GF-D8 (cell line): ENCODE measurements at regions not wholly inside any gene's neighbourhood (a gene's known extent, or its start where the extent isn't known, plus 50 kb on each side); places are given as distances from the start of the nearest gene placed in this dataset.

Experiments used
- DNase-seq: peaks from one replicate; lab custom pipeline; 2025; lab: John Stamatoyannopoulos, UW

DNA sequence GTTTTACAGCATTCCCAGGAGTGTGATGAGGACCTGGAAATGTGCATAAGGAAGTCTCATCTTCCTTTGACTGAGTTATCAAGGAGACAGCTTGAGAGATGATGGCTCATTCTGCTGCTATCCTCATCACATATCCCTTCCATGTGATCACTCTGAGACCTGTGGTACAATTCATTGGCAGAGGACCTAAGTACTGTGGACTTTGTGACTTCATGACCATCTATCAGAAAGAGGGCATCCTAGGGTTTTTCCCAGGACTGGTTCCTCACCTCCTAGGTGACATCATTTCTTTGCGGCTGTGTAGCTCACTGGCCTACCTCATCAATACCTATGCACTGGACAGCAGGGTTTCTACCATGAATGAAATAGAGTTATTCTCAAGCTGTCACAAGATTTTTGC lies 172.1 kb upstream of the PLEKHG7 start:
- DNase-seq, result no peak

DNA sequence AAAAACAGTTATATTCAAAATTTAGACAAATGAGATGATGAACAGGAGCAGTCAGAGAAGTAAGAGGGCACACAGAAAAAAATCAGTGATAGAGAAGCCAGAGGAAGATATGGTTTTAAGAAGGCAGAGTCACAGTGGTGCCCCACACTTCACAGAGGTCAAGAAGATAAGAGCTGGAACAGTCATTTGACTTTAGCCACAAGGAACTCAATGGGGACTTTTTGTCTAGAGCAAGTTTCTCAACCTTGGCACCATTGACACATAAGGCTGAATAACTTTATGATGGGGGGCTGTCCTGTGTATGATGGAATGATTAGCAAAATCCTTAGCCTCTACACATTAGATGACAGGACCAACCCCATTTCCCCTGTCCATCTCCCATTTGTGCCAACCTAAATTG lies 172.8 kb upstream of the PLEKHG7 start:
- no peak for DNase-seq

DNA sequence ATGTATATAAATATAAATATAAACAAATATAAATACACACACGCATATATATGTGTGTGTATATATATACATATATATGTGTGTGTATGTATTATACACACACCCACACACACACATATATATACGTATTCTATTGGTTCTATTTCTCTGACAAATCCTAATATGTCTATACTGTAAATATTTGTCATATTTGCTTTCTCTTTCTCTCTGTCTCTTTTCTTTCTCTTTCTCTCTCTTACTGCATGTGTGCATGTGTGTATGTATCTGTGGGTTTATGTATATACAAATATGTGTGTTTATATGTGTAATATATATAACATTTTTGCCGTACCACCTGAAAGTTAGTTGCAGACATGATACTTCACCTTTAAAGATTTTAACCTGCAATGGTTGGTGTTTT lies 174.2 kb upstream of the PLEKHG7 start:
- DNase-seq, result no peak

DNA sequence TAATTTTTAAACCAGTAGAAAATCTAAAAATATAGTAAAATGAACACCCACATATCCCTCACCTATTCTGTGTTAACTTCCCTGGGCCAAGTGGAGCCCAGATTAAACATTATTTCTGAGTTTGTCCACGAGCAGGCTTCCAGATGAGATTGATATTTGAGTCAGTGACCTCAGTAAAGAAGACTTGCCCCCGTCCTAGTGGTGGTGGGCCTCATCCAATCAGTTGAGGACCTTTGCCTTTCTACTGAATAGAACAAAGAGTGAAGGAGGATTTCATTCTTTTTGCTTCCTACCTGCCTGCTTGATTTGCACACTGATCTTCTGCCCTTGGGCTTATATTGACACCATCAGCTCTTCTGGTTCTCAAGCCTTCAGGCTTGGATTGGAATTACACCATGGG lies 174.7 kb upstream of the PLEKHG7 start:
- no peak for DNase-seq

DNA sequence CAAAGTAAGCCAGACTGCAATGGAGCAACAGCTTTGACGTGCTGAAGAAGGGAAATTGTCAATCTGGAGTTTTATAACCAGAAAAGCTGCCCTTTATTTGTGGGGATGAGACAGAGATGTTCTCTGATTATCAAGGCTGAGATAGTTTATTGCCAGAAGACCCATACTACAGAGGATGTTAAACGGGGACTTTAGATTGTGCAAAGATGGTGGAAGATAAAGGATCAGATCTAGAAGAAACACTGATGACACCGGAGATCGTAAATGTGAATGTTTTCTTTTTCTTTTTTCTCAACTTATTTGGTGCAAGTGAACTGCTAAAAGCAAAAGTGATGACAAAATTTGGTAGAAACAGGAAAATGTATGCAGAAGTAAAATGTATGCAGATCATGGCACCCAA lies 178.3 kb upstream of the PLEKHG7 start:
- DNase-seq, result no peak

DNA sequence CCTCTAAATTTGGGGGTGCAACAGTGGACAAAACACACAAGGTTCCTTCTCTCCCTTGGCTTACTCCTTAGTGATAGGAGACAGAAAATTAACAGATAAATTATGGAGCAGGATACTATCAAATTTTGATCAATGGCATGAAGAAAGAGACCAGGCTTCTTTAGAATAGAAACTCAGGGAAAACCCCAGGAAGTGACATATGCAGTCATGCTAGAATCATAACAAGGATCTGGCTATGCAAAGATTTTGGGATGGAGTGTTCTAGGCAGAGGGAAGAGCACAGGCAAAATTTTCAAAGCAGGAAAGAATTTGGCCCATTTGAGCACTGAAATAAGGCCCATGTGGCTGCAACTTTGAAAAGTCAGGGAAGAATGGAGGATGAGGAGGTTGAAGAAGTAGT lies 182.3 kb upstream of the PLEKHG7 start:
- no peak for DNase-seq

DNA sequence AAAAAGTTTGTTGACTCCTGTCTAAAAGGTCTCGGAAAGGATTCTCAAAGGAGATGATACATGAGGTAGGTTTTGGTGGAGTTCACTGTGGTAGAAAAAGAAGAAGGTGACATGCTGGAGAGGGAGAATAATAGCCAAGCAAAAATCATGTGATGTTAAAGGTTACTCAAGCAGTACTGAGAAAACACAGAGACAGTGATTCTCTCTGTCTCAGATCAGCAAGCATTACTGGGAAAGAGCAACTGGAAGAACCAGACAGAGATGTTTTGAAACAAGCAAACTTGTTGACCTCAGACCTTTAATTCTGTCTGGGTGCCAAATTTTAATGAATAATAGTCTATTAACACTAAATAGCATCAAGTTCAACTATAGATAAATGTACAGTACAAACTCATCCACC lies 183.5 kb upstream of the PLEKHG7 start:
- DNase-seq, result no peak

DNA sequence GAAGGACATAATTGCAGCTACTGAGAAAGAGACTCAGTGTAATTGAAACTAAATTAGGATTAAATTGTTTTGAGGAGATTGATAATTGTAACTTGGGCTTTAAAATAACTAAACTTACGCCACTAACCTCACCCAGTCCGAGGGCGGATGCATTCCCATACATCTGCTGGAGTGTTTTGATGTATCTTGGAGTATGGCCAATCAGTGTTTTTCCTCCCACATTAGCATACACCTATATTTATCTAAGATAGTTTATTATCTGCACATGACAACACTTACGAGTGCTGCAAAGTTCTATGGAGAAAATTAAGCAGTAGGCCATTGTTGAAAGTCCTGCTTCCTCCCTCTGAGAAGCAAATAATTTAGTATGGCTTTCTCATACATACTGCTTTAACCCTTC lies 184.7 kb upstream of the PLEKHG7 start:
- no peak for DNase-seq

DNA sequence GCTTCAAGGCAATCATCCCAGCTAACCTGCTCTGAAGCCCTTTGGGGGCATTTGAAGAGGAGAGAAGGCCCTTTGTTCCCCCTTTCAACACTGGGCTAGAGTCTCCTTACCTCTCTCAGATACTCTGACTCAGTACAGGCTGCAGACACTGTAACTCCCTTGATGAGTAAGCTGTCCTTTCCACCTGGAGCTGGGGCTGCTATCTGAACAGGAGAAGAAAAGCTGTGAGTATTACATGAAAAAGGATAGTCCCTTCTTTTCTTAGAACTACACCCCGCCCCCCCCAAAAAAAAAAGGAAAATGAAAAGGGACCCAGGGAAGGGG lies 186.6 kb upstream of the PLEKHG7 start:
- DNase-seq, result no peak

DNA sequence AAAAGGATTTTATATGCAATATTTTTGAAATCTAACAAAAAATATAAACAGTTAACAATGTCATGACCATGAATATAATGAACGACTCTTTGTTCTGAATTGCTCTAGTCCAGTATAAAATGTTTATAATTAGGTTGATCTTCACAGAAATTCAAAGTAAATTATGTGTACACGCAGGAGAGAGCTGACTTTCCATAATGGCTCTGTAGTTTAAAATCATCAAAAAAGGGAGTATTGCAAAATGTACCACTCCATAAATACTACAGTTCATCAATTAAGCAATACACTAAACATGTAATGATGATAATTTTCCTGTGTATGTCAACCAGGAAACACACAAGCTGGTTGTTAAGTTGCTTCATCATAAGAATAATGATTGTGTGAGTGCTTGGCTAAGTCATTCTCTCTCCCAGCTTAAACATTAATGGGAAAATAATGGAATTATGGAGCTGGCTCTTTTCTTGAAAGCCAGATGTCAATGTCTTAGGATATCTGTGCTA lies 189.5 kb upstream of the PLEKHG7 start:
- DNase-seq, result no peak

DNA sequence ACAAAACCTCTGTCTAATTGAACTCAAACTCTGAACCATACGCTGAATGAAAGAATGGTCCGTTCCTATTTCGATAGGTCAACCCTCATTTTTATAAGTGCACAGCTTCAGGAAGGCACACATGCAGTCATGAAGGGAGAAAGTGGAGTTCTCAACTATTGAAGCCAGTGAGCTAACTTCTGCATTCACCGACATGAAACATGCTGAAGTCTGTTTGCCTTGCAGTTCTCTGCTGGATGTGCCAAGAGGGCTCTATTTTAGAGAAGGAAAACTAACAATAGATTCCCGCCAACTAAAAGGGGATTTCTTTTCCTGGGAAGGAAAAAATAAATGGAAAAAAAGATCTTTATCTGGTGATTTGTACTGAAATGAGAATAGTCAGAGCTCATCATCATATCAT lies 191.0 kb upstream of the PLEKHG7 start:
- no peak for DNase-seq

DNA sequence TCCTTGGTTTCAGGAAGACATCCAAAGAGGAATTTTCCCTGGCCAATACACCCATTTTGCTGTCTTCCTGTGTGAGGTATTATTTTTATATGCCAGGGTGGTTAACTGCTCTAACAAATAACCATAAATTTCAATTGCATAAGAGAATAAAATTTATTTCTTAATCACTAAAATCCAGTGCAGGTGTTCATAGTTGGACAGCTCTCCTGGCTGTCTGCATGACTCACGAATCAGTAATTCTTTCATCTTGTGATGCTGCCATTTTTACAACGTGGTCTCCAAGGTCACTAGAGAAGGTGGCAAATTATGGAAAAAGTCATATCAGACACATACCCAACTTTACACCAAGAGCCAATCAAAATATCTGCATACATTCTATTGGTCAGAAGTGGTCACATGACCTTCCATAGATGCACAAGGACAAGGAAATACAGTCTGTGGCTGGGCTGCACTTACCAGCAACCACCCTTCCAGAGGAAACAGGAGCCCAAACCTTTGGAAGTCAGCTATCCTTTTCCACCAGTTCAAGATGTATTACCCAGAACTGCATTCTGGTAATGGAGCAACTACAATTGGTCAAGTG lies 193.5 kb upstream of the PLEKHG7 start:
- no peak for DNase-seq

DNA sequence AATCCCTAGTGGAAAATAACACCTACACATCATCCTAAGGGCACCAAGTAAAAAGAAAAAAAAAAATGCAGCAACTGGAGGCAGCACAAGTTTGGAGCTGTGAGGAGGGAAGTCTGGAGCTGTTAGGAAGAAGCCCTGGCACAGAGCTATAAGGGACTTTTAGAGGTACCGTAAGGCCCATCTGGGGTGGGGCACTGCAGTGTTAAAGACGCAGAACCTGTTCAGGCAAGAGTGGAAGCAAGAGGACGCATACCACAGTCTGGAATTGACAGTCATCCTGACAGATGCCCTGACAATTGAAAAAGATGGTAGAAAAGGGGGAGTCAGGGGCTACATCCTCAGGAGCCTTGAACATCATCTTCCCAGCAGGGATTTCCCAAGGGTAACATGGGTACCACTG lies 195.9 kb upstream of the PLEKHG7 start:
- DNase-seq, result no peak

DNA sequence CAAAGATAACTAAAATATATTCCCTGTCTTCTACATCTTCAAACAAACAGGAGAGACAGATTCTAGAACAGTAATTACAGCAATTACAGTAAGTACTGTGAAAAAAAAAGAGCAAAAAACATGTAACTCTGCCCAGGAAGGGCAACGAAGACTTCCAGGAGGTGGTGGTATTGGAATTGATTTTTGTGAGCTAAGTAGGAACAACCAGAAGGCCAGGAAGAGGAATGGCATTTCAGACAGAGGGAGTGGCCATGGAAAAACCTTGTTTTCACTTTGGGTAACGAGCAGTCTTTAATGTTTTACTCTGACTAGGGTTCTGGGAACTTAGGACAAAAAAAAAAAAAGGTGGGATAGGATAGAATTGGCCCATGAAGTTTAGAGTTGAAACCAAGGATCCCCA lies 196.3 kb upstream of the PLEKHG7 start:
- DNase-seq, result no peak

DNA sequence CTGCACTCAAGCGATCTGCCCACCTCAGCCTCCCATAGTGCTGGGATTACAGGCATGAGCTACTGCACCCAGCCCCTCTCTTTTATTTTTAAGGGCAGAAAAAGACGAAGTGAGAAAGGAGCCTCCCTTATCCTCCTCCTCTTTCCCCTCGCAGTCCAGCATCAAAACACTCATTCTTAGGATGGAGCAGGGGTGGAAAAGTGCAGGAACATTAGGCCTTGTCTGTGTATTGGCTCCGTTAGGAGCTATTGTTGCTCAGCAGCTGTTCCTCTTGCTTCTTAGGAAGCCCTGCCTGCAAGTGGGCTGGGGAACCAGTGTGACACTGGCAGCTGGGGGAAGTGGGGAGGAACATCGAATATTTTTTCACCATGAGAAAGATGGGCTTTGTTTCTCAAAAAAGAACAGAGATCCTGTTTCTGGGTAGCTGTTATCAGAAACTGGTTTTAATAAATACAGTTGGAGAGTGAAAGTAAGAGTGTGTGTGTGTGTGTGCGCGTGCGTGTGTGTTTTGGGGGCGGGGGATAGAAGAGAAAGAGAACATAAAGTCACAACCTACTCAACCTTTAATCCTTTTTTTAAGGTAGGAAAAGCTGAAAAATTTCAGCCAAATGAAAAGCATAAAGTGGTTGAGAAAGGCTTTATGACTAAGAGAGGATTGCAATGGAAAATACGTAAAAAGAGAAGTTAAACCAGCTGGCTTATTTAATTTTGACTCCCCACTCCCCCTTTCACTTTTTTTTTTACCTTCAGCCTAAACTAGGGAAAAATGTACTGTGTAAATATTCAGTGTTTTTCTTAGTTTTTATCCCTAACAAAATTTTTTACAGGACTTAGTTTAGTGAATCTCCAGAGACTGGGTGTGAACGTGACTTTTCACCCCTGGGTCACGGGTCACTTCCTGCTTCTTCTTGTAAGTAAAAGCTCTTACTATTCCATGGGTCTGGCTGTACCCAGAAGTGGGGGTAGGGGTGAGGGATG lies 197.2 kb upstream of the PLEKHG7 start:
- peak; percentile 15 for DNase-seq

DNA sequence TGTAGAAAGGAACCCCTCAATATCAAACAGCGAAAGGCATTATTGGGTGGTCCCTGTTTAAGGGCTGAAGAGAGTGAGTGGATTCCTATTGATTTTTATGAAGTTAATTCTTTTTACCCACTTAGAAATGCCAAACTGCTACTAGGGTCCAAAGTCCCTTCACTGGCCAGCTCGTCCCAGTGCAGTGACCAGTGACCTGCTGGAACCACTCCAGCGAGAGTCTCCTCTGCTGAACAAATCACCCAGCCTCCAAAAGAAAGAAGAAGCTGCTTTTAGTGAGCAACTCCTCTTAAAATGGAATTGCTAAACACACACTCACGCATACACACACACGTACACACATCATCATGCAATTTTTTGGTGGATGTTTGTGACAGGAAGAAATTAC lies 198.2 kb upstream of the PLEKHG7 start:
- DNase-seq, result no peak

DNA sequence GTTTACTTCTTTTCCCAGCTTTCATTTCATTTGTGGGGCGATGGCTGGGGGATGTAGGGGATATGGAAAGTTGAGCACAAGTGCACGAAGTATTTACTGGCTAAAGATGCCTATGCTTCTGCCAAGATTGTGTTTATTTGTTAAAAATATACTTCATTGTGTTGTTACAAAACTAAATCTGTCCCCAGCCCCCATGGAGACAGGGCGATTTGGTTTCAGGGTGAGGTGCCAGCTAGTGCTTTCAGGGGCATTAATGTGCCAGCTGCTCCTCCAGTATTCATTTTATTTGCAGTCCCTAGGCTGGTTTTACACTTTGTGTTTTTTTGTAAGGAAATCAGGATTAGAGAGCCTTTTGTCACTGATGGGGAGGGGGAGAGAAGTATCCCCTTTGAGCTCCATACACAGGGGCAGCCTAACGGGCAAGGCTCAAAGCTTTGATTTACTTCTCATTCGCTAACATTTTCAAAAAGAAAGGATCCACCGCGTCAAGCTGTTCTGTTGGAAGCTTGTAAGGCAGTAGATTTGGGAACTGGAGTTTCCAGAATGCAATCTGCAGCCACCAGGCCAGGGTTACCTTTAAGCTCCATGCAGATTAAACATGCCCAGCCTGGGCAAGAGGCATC lies 198.7 kb upstream of the PLEKHG7 start:
- no peak for DNase-seq

DNA sequence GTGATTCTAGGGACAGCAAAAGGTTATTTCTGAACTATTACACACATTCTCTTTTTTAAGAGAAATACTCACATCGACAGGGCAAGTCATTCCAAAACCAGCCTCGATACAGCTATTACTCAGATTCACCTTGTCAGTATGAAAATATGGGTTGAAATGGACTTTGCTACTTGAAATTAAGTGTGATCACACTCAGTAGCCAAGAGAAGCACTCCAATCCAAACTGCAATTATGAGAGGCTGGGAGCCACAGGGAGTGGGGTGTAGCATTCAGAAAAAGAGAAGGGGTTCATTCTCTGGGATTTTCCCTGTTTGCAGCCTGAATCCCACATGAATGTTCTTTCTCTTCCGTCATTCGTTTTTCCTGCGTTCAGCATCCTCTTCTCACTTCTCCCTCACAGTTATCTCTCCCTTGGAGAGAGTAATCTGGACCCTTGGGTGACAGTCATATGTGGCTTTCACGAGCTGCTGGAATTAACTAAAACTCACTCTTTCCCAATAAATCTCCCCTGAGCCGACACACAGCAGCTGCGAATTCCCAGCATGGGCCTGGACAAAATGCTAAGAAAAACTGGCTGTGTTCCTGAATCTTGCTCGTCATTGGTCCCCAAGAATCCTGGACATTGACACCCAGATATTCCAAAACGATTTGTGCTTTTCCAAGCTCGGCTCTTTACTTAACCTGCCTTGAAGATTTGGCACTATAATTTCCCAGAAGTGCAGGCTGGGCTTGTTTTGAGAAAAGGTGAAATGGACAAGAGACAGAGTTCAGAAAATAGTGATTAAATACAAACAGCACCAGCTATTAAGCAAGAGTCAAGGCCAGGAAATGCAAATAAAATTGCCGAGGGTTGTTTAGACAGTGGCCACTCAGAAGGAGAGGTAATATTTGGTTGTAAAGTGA lies 199.5 kb upstream of the PLEKHG7 start:
- DNase-seq, result no peak

DNA sequence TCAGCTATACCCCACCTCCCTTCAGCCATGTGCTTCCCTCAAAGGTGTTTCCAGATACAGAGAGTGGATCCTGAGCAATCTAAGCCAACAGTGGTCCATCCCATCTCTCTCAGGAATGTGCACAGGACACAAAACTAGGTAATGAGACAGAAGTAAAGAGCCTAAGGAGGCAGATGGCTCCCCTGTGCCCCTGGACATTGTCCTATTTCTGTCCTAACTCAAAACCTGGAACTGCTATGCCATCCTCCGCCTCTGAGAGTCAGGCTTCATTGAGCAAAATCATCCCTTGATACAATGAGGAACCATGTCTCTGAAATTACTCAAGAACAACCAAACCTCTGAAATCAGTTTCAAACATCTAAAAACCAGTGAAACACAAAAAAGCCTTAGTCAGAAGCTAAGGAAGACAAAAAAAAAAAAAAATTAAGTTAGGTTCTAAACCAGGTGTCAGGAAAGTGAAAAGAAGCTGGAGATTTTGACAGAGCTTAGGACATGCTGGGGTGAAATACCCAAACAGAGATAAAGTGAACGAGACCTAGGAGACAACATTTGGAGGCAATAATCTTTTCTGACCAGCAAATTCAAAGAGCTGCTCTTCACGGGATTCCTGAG lies 200.3 kb upstream of the PLEKHG7 start:
- peak; percentile 29 for DNase-seq

DNA sequence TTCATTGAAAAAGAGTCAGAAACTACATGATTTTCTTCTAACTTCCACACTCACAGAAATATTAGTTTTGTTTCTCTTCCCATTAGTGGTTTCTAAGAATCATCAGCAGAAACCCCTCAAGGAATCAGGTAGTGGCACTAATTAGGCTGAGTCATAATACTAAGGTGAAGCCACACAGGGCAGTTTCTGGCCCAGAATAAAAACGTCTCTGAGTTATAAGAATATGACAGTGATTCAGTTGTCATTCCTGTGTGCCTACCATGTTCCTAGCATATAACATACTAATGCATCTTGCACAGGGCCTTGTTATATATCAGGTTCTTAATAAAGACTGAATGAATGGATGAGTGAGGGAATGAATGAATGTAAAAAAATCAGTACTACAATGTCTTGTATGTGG lies 206.0 kb upstream of the PLEKHG7 start:
- no peak for DNase-seq

DNA sequence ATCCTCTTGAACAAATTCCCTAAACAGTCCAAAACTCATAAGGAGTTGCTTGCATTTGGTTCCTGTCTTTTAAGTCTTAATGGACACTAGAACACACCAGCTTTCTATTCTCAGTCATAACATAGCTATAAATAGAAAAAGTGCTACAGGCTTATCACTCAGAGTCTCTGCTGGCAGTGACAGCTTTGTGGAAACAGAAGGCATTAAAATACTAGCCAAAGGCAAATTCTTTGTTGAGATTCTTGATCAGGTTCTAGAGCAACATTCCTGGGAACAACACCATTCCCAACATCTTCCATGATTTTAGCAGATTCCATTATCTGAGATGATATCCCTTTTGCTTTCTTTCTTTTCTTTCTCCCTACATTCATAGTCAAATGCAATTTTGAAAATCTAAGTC lies 207.7 kb upstream of the PLEKHG7 start:
- DNase-seq, result no peak

DNA sequence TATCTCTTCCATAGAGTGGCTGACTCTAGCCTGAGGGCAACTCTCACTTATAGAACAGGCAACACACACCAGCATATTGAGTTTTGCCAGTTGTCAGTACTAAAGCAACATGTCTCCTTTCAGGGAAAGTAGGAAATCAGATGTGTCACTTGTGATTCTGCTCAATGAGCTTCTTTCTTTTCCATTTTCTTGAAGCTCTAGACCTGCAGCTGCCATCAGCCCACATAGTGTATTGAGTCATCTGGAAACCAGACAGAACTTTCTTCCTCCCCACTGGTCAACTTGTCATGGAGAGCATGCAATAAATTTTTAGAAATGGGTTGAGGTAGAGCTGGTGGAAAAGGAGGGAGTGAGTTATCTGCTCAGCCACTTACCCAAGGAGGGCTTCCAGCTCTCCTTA lies 209.0 kb upstream of the PLEKHG7 start:
- DNase-seq, result no peak
